ENCODE measurements at regions not wholly inside any gene's neighbourhood (a gene's known extent, or its start where the extent isn't known, plus 50 kb on each side); places are given as distances from the start of the nearest gene placed in this dataset.

- H2BK15ac ChIP-seq (ENCODE audit: low read depth, poor library complexity, severe bottlenecking), result no peak overlapping the region
- H2AFZ ChIP-seq (ENCODE audit: low read depth, low read length), result no peak overlapping the region
- no peak overlapping the region for H4K8ac ChIP-seq (ENCODE audit: low read length)
- H3K4me3 ChIP-seq (ENCODE audit: insufficient read depth in 1 of 2, low read depth in 1 of 2, low read length in 2 of 2), result no peak overlapping the region
- H3K14ac ChIP-seq (ENCODE audit: low read length in 2 of 2), result no peak overlapping the region
- H3K36me3 ChIP-seq (ENCODE audit: control insufficient read depth in 1 of 2, insufficient read depth in 2 of 2, low read depth in 1 of 2, low read length in 2 of 2), result no peaks in the 10 kb centered on the region
- H3K23ac ChIP-seq (ENCODE audit: low read length in 2 of 2), result no peak overlapping the region
- no peak overlapping the region for H2AK5ac ChIP-seq (ENCODE audit: low read length, severe bottlenecking)
- 65% methylated on average over 4 of the region's 4 CpGs for WGBS
- H2BK5ac ChIP-seq (ENCODE audit: low read depth, low read length, poor library complexity, severe bottlenecking), result no peak overlapping the region
- no peak overlapping the region for H2BK12ac ChIP-seq (ENCODE audit: low read length in 2 of 2)
- H3K27ac ChIP-seq (ENCODE audit: low read length, poor library complexity, severe bottlenecking), result no peak overlapping the region
- H3K4me1 ChIP-seq (ENCODE audit: control insufficient read depth, insufficient read depth, low read depth, low read length), result no peaks in the 10 kb centered on the region
- no peak overlapping the region for H3K9ac ChIP-seq (ENCODE audit: low read length)
- no peak overlapping the region for H3K4me2 ChIP-seq (ENCODE audit: low read length, poor library complexity, severe bottlenecking)
- H2BK120ac ChIP-seq (ENCODE audit: low read depth, low read length), result no peak overlapping the region
- H3K9me3 ChIP-seq (ENCODE audit: control insufficient read depth, low read length), result no peaks in the 10 kb centered on the region
- H4K91ac ChIP-seq (ENCODE audit: low read length), result no peak overlapping the region
- peaks cover 0 to 14% of the 10 kb centered on the region in 2 experiments for H3K27me3 ChIP-seq (ENCODE audit: control insufficient read depth in 1 of 2, insufficient read depth in 1 of 2, low read length in 2 of 2)
- no peak for DNase-seq
- H3K4ac ChIP-seq (ENCODE audit: low read depth in 1 of 2, low read length in 2 of 2), result no peak overlapping the region
- H3K79me1 ChIP-seq (replicated peaks; ENCODE audit: low read length, poor library complexity, severe bottlenecking), result no peaks in the 10 kb centered on the region
- no peak overlapping the region for H3K18ac ChIP-seq (ENCODE audit: low read depth in 1 of 2, low read length in 2 of 2)
Measured at GRCh38 chr11:113587308-113587739, 112.1 kb upstream of the DRD2 start.

- Histone ChIP-seq H4K91ac (ENCODE audit: low read length) (no peak overlapping the region), H3K23ac (ENCODE audit: low read length in 2 of 2) (no peak overlapping the region), H3K27me3 (ENCODE audit: control insufficient read depth in 1 of 2, insufficient read depth in 1 of 2, low read length in 2 of 2) (peaks cover 6 to 17% of the 10 kb centered on the region in 2 experiments), H2BK5ac (ENCODE audit: low read depth, low read length, poor library complexity, severe bottlenecking) (no peak overlapping the region), H3K4me2 (ENCODE audit: low read length, poor library complexity, severe bottlenecking) (no peak overlapping the region), H2BK12ac (ENCODE audit: low read length in 2 of 2) (no peak overlapping the region), H3K9ac (ENCODE audit: low read length) (no peak overlapping the region), H2AFZ (ENCODE audit: low read depth, low read length) (no peak overlapping the region), H3K4me3 (ENCODE audit: insufficient read depth in 1 of 2, low read depth in 1 of 2, low read length in 2 of 2) (no peak overlapping the region), H3K4me1 (ENCODE audit: control insufficient read depth, insufficient read depth, low read depth, low read length) (no peaks in the 10 kb centered on the region), H2BK15ac (ENCODE audit: low read depth, poor library complexity, severe bottlenecking) (no peak overlapping the region), H3K9me3 (ENCODE audit: control insufficient read depth, low read length) (no peaks in the 10 kb centered on the region), H3K27ac (ENCODE audit: low read length, poor library complexity, severe bottlenecking) (no peak overlapping the region), H3K18ac (ENCODE audit: low read depth in 1 of 2, low read length in 2 of 2) (no peak overlapping the region), H4K8ac (ENCODE audit: low read length) (no peak overlapping the region), H3K36me3 (ENCODE audit: control insufficient read depth in 1 of 2, insufficient read depth in 2 of 2, low read depth in 1 of 2, low read length in 2 of 2) (no peaks in the 10 kb centered on the region), H3K4ac (ENCODE audit: low read depth in 1 of 2, low read length in 2 of 2) (no peak overlapping the region), H3K79me1 (replicated peaks; ENCODE audit: low read length, poor library complexity, severe bottlenecking) (no peaks in the 10 kb centered on the region), H2BK120ac (ENCODE audit: low read depth, low read length) (no peak overlapping the region), H2AK5ac (ENCODE audit: low read length, severe bottlenecking) (no peak overlapping the region), H3K14ac (ENCODE audit: low read length in 2 of 2) (no peak overlapping the region)
- 87% methylated on average over 6 of the region's 6 CpGs for WGBS
- DNase-seq, result no peak
Measured at GRCh38 chr11:113584371-113584770, 109.2 kb upstream of the DRD2 start.

DNA sequence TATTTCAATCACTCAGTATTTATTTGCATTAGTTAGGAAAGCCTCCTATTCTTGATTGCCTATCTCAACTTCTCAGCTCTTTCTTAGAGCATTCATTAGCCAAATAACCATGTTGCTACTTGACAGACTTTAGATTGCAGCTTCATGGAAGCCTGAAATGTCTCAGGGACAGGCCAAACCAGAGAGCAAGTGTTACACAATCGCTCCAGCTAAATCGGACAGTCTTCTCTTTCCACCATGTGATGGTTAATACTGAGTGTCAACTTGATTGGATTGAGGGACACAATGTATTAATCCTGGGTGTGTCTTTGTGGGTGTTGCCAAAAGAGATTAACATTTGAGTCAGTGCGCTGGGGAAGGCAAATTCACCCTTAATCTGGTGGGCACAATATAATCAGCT lies 106.5 kb upstream of the DRD2 start:
- no peak overlapping the region for H3K27ac ChIP-seq (ENCODE audit: low read length, poor library complexity, severe bottlenecking)
- H4K91ac ChIP-seq (ENCODE audit: low read length), result no peak overlapping the region
- no peak overlapping the region for H3K9ac ChIP-seq (ENCODE audit: low read length)
- H3K4me1 ChIP-seq (ENCODE audit: control insufficient read depth, insufficient read depth, low read depth, low read length), result no peaks in the 10 kb centered on the region
- H3K4me2 ChIP-seq (ENCODE audit: low read length, poor library complexity, severe bottlenecking), result no peak overlapping the region
- H3K18ac ChIP-seq (ENCODE audit: low read depth in 1 of 2, low read length in 2 of 2), result no peak overlapping the region
- H3K23ac ChIP-seq (ENCODE audit: low read length in 2 of 2), result no peak overlapping the region
- H3K14ac ChIP-seq (ENCODE audit: low read length in 2 of 2), result no peak overlapping the region
- WGBS, result 93% methylated on average over 3 of the region's 3 CpGs
- no peak overlapping the region for H3K4me3 ChIP-seq (ENCODE audit: insufficient read depth in 1 of 2, low read depth in 1 of 2, low read length in 2 of 2)
- no peak overlapping the region for H4K8ac ChIP-seq (ENCODE audit: low read length)
- no peak overlapping the region for H2AK5ac ChIP-seq (ENCODE audit: low read length, severe bottlenecking)
- no peak overlapping the region for H3K4ac ChIP-seq (ENCODE audit: low read depth in 1 of 2, low read length in 2 of 2)
- H2BK120ac ChIP-seq (ENCODE audit: low read depth, low read length), result no peak overlapping the region
- H2BK5ac ChIP-seq (ENCODE audit: low read depth, low read length, poor library complexity, severe bottlenecking), result no peak overlapping the region
- no peak for DNase-seq
- H2AFZ ChIP-seq (ENCODE audit: low read depth, low read length), result no peak overlapping the region
- H3K9me3 ChIP-seq (ENCODE audit: control insufficient read depth, low read length), result no peaks in the 10 kb centered on the region
- H2BK15ac ChIP-seq (ENCODE audit: low read depth, poor library complexity, severe bottlenecking), result no peak overlapping the region
- H3K79me1 ChIP-seq (replicated peaks; ENCODE audit: low read length, poor library complexity, severe bottlenecking), result no peaks in the 10 kb centered on the region
- H3K36me3 ChIP-seq (ENCODE audit: control insufficient read depth in 1 of 2, insufficient read depth in 2 of 2, low read depth in 1 of 2, low read length in 2 of 2), result no peaks in the 10 kb centered on the region
- peaks cover 7 to 39% of the 10 kb centered on the region in 2 experiments for H3K27me3 ChIP-seq (ENCODE audit: control insufficient read depth in 1 of 2, insufficient read depth in 1 of 2, low read length in 2 of 2)
- no peak overlapping the region for H2BK12ac ChIP-seq (ENCODE audit: low read length in 2 of 2)

DNA sequence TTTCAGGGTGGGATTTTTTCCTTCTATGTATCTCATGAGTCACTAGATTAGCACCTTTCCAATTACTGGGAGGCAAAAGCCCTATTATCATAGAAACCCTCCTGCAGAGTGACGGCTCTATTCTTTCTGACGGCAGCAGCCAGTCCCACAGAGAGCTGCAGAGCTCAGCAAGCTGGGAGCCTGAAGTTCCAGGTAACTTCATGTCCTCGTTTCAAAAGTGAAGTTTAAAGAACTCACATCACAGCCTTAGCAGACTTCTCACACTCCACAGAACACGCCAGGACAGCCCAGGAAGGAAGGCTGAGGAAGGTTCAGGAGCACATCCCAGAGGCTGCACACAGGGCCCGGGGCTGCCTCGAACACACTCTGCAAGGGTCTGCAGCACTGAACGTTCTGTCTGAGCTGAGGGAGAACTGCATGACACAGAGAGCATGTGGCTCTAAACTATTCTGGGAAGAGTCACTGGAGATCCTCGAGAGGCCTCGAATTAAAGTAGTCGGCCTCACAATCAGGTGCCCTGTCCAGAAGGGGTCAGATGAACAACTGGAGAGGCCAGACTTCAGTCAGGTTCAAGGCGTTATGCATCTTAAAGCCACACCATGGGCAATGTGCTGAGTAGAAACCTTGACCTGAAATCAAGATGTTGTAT lies 104.2 kb upstream of the DRD2 start:
- Histone ChIP-seq H4K91ac (ENCODE audit: low read length) (no peak overlapping the region), H3K36me3 (ENCODE audit: control insufficient read depth in 1 of 2, insufficient read depth in 2 of 2, low read depth in 1 of 2, low read length in 2 of 2) (no peaks in the 10 kb centered on the region), H3K4me3 (ENCODE audit: insufficient read depth in 1 of 2, low read depth in 1 of 2, low read length in 2 of 2) (no peak overlapping the region), H2AK5ac (ENCODE audit: low read length, severe bottlenecking) (no peak overlapping the region), H3K9ac (ENCODE audit: low read length) (no peak overlapping the region), H3K4me1 (ENCODE audit: control insufficient read depth, insufficient read depth, low read depth, low read length) (no peaks in the 10 kb centered on the region), H3K79me1 (replicated peaks; ENCODE audit: low read length, poor library complexity, severe bottlenecking) (no peaks in the 10 kb centered on the region), H2BK5ac (ENCODE audit: low read depth, low read length, poor library complexity, severe bottlenecking) (no peak overlapping the region), H3K27me3 (ENCODE audit: control insufficient read depth in 1 of 2, insufficient read depth in 1 of 2, low read length in 2 of 2) (peaks cover 7 to 45% of the 10 kb centered on the region in 2 experiments), H2AFZ (ENCODE audit: low read depth, low read length) (no peak overlapping the region), H4K8ac (ENCODE audit: low read length) (no peak overlapping the region), H3K18ac (ENCODE audit: low read depth in 1 of 2, low read length in 2 of 2) (no peak overlapping the region), H2BK12ac (ENCODE audit: low read length in 2 of 2) (no peak overlapping the region), H3K4me2 (ENCODE audit: low read length, poor library complexity, severe bottlenecking) (no peak overlapping the region), H3K23ac (ENCODE audit: low read length in 2 of 2) (no peak overlapping the region), H2BK15ac (ENCODE audit: low read depth, poor library complexity, severe bottlenecking) (no peak overlapping the region), H3K9me3 (ENCODE audit: control insufficient read depth, low read length) (no peaks in the 10 kb centered on the region), H2BK120ac (ENCODE audit: low read depth, low read length) (no peak overlapping the region), H3K27ac (ENCODE audit: low read length, poor library complexity, severe bottlenecking) (no peak overlapping the region), H3K14ac (ENCODE audit: low read length in 2 of 2) (no peak overlapping the region), H3K4ac (ENCODE audit: low read depth in 1 of 2, low read length in 2 of 2) (no peak overlapping the region)
- DNase-seq, result no peak
- WGBS, result 59% methylated on average over 11 of the region's 11 CpGs
